ENCODE measurements at regions not wholly inside any gene's neighbourhood (a gene's known extent, or its start where the extent isn't known, plus 50 kb on each side); places are given as distances from the start of the nearest gene placed in this dataset.
"Not testable (repeated sequence)": the region's sequence is repeated elsewhere in the genome, so short reads cannot be mapped to it uniquely, and the experiment has no call there.

DNA sequence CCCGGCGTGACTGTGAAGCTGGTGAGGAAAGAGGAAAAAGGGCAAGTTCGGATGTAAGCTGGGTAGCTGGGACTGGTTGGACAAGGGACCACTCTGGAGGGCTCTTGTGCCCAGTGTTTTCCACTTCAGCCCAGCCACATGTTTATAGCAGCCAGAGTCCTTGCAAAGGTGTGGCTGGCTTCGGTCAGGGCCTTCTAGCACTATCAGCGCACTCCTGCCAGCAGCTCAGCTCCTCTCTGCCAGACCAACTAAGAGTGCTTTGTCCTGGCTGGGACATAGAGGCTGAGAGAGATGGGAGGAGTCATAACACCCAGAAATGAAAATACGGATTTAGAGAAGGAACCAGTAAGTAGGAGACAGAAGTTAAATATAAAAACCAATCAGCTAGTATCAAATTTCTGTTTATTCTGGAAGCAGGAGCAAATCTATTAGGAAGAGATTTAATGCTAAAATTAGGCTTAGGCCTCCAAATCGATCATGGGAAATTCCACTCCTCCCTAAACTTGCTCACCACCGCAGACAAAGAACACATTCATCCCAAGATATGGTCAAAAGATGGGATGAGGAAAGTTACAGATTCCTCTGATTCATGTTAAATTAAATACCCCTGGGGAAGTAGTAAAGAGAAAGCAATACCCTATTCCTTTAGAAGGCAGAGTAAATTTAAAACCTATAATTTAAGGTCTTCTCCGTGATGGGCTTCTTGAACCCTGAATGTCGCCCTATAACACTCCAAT is 135.0 kb downstream of the RALA start:
- no peak overlapping the region for H3K4me3 ChIP-seq (ENCODE audit: low read depth, low read length)
- H3K36me3 ChIP-seq (replicated peaks) = no peaks in the 10 kb centered on the region
- DNase-seq = no peak
- in situ Hi-C loops (cut with HindIII; ENCODE audit: low pct_ligation_motif_present, low sequenced_read_pairs) = no loop called here
- no peak overlapping the region for H3K27ac ChIP-seq
- TF ChIP-seq, protein P1, sequence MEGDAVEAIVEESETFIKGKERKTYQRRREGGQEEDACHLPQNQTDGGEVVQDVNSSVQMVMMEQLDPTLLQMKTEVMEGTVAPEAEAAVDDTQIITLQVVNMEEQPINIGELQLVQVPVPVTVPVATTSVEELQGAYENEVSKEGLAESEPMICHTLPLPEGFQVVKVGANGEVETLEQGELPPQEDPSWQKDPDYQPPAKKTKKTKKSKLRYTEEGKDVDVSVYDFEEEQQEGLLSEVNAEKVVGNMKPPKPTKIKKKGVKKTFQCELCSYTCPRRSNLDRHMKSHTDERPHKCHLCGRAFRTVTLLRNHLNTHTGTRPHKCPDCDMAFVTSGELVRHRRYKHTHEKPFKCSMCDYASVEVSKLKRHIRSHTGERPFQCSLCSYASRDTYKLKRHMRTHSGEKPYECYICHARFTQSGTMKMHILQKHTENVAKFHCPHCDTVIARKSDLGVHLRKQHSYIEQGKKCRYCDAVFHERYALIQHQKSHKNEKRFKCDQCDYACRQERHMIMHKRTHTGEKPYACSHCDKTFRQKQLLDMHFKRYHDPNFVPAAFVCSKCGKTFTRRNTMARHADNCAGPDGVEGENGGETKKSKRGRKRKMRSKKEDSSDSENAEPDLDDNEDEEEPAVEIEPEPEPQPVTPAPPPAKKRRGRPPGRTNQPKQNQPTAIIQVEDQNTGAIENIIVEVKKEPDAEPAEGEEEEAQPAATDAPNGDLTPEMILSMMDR (IDR thresholded peaks at IDR 0.05; ENCODE audit: low read depth, low read length, missing control alignments) = no peak
- H3K27me3 ChIP-seq (replicated peaks) = no peaks in the 10 kb centered on the region

DNA sequence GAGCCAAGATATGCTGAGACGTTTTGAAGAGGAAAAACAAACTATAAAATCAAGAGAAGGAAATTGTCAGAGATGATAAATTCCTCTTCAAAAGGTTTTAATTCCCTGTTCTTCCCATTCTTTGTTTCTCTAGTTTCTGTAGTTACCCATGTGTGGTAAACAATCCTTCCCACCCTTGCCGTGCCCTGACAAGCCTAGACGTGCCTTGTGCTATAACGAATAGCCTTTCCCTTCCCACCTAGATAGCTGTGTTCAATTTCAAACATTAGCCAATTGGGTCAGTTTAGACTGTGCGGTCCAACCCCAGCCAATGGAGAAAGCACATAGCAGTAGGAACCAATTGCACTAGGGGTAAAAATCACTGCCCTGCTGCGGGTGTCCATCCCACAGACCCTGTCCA is 138.1 kb downstream of the RALA start:
- TF ChIP-seq, protein P1 (IDR thresholded peaks at IDR 0.05; ENCODE audit: low read depth, low read length, missing control alignments) = no peak
- H3K36me3 ChIP-seq (replicated peaks) = no peaks in the 10 kb centered on the region
- in situ Hi-C loops (cut with HindIII; ENCODE audit: low pct_ligation_motif_present, low sequenced_read_pairs) = no loop called here
- no peak for DNase-seq
- no peaks in the 10 kb centered on the region for H3K27me3 ChIP-seq (replicated peaks)
- no peak overlapping the region for H3K4me3 ChIP-seq (ENCODE audit: low read depth, low read length)
- no peak overlapping the region for H3K27ac ChIP-seq

DNA sequence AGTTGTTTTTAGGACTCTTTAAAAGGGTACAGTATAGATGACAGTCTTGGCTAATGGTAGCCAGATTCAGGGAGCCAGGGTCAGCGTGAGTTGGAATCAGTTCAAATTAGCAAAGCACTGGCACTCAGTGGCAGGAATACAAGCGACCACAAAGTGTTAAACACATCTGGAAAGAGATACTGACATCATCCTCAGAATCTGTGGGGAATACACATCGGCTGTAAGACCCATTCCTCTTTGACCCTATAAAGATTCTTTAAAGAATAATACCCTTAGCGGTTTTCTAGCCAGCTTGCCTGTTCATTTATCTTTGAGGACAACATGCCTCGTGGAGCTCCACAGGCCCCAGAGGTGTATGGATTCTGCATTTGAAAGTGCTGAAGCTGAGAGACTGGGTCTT is 139.1 kb downstream of the RALA start:
- DNase-seq; H3K36me3 ChIP-seq (replicated peaks); in situ Hi-C loops (cut with HindIII; ENCODE audit: low pct_ligation_motif_present, low sequenced_read_pairs); H3K4me3 ChIP-seq (ENCODE audit: low read depth, low read length); H3K27me3 ChIP-seq (replicated peaks); H3K27ac ChIP-seq: not testable (repeated sequence)

DNA sequence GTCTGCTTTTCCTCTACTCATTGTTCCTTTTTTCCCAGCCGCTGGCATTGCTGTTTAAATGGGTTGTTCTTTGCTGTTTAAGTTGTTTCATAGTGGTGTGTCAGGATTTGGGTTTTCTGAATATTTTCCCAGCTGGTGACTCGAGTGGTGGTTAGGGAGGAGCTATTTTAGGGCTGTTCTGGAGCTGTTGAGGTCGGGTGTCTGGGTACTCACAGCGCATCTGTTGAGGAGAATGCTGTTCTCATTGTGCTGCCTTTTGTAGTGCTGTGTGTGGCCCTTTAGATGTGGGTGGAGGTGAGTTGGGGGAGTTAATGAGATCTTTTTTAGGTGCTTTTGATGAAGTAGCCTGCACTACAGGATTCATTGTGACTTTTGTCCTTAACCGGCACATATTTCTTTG is 139.5 kb downstream of the RALA start:
- H3K27ac ChIP-seq = not testable (repeated sequence)

DNA sequence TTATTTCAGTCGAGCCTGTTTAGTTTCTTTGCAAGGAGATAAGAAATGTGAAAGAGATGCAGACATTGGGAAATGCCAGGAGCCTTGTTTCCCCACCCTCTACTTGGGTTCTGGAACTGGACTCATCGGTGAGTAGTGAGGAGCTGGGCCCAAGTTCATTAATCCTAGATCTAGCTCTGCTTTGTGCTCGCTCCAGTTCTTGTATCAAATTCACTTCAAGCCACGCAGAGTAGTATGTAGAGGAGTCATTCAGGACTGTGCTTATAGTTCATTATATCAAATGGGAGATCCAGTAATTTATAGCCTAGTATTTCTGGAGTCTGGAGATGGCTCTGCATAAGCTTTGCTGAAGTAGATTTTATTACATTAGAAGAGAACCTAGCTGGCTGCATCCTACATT is 142.5 kb downstream of the RALA start:
- H3K4me3 ChIP-seq (ENCODE audit: low read depth, low read length); H3K36me3 ChIP-seq (replicated peaks); DNase-seq; in situ Hi-C loops (cut with HindIII; ENCODE audit: low pct_ligation_motif_present, low sequenced_read_pairs); H3K27ac ChIP-seq; H3K27me3 ChIP-seq (replicated peaks): not testable (repeated sequence)

More for the DNA sequence above, 139.5 kb downstream of the RALA start:
- H3K4me3 ChIP-seq (ENCODE audit: low read depth, low read length); in situ Hi-C loops (cut with HindIII; ENCODE audit: low pct_ligation_motif_present, low sequenced_read_pairs); H3K36me3 ChIP-seq (replicated peaks); H3K27me3 ChIP-seq (replicated peaks); DNase-seq: not testable (repeated sequence)

DNA sequence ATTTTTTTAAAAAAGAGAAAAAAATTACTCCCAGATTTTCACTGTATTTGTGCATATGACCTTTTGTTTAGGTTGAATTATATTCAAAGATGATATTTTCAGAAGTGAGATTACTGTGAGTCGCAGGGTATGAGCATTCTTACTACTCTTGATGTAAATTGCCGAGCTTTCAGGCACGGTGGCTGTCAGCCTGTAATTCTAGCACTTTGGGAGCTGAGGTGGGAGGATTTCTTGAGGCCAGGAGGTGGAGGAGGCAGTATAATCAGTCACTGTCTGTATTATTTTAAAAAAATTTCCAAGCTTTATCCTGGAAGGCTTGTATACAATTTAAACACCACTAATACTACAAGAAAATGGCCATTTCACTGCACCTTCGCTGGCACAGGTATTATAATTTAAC is 145.1 kb downstream of the RALA start:
- in situ Hi-C loops (cut with HindIII; ENCODE audit: low pct_ligation_motif_present, low sequenced_read_pairs); H3K4me3 ChIP-seq (ENCODE audit: low read depth, low read length); H3K27ac ChIP-seq; H3K36me3 ChIP-seq (replicated peaks); DNase-seq; H3K27me3 ChIP-seq (replicated peaks): not testable (repeated sequence)

DNA sequence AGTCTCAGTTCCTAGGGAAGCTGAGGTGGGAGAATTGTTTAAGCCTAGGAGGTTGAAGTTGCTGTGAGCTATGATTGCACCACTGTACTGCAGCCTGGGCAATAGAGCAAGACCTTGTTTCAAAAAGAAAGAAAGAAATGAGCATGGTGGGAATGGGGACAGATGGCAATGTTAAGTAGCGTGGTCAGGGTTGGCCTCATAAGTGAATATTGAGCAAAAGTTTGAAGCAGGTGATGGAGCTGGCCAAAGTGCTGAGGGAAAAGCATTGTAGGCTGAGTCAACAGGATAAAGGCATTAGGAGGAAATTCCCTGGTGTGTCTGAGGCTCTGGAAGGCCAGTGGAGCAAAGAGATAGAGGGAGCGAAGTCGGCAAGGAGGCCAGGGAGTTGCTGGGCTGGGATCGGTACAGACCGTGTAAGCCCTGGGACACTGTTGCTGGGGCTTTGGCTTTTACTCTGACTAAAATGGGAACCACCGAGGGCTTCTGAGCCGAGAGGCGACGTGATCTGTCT is 151.0 kb downstream of the RALA start:
- H3K27ac ChIP-seq; H3K36me3 ChIP-seq (replicated peaks); H3K4me3 ChIP-seq (ENCODE audit: low read depth, low read length); H3K27me3 ChIP-seq (replicated peaks); DNase-seq; in situ Hi-C loops (cut with HindIII; ENCODE audit: low pct_ligation_motif_present, low sequenced_read_pairs): not testable (repeated sequence)

DNA sequence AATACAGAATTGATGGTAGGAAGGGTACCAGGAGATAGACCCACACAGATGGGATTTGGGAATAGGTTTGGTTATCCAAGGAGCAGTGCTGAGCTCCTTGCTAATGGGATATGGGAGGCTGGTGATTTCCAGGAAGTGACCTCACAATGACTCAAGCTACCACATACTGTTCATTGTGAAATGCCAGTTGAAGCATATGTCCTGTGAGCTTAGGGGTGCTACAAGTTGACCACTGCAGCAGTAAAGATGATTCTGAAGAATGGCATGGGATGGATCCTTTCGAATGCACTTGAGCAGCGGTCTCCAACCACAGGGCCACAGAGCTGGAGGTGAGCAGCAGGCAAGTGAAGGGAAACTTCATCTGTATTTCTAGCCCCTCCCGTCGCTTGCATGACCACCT is 158.2 kb downstream of the RALA start:
- H3K27ac ChIP-seq; H3K36me3 ChIP-seq (replicated peaks); H3K27me3 ChIP-seq (replicated peaks); in situ Hi-C loops (cut with HindIII; ENCODE audit: low pct_ligation_motif_present, low sequenced_read_pairs); H3K4me3 ChIP-seq (ENCODE audit: low read depth, low read length): not testable (repeated sequence)
- DNase-seq = peak; percentile 31

DNA sequence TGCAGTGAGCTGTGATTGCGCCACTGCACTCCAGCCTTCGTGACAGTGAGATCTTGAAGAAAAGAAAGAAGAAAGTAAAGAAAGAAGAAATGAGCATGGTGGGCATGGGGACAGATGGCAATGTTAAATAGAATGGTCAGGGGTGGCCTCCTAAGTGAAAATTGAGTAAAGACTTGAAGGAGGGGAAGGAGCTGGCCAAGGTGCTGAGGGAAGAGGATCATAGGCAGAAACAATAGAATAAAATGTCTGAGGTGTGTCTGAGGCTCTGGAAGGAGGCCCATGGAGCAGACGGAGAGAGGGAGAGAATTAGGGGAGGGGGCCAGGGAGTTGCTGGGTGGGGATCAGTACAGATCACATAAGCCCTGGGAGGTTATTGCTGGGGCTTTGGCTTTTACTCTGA is 163.1 kb downstream of the RALA start:
- H3K4me3 ChIP-seq (ENCODE audit: low read depth, low read length); H3K36me3 ChIP-seq (replicated peaks); H3K27me3 ChIP-seq (replicated peaks); in situ Hi-C loops (cut with HindIII; ENCODE audit: low pct_ligation_motif_present, low sequenced_read_pairs); H3K27ac ChIP-seq: not testable (repeated sequence)
- DNase-seq = peak; percentile 13

DNA sequence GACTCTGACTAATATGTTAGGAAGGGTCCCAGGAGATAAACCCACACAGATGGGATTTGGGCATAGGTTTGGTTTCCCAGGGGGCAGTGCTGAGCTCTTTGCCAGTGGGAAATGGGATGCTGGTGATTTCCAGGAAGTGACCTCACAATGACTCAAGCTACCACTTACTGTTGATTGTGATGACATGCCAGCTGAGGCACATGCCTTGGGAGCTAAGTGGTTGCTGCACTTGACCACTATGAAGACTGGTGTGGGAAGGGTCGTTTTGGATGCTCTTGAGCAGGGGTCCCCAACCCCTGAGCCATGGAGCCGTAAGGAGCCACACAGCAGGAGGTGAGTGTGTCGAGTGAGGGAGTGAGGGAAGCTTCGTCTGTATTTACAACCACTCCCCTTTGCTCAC is 159.0 kb upstream of the CDK13 start:
- H3K27ac ChIP-seq; H3K4me3 ChIP-seq (ENCODE audit: low read depth, low read length); in situ Hi-C loops (cut with HindIII; ENCODE audit: low pct_ligation_motif_present, low sequenced_read_pairs); H3K36me3 ChIP-seq (replicated peaks); H3K27me3 ChIP-seq (replicated peaks): not testable (repeated sequence)
- peak; percentile 16 for DNase-seq

DNA sequence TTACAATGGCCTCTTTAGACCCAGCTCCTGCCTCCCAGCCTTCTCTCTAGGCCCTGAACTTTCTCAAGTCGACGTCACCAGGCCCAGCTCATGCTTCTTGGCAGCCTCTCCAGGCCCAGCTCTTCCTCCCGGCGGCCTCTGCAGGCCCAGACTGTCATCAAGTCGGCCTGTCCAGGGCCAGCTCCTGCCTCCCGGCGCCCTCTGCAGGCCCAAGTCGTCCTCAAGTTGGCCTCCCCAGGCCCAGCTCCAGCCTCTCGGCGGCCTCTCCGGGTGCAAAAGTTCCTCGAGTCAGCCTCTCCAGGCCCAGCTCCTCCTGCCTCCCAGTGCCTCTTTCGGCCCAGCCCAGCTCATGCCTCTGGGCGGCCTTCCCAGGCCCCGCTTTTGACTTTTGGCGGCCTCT is 158.1 kb upstream of the CDK13 start:
- H3K27me3 ChIP-seq (replicated peaks); H3K36me3 ChIP-seq (replicated peaks); H3K27ac ChIP-seq; DNase-seq; H3K4me3 ChIP-seq (ENCODE audit: low read depth, low read length); in situ Hi-C loops (cut with HindIII; ENCODE audit: low pct_ligation_motif_present, low sequenced_read_pairs): not testable (repeated sequence)

DNA sequence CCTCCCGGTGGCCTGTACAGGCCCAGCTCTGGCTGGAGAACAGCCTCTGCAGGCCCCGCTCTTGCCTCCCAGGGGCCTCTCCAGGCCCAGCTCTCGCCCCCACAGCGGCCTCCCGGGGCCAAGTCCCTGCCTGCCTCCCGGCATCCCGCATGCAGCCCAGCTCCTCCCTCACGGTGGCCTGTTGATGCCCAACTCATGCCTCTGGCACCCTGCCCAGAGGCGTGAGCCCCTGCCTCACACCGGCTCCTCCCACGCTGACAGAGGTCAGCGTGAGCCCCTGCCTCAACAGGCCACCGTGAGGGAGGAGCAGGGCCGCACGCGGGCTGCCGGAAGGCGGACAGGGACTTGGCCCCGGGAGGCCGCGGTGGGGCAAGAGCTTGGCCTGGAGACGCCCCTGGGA is 157.0 kb upstream of the CDK13 start:
- H3K27me3 ChIP-seq (replicated peaks); H3K36me3 ChIP-seq (replicated peaks); H3K4me3 ChIP-seq (ENCODE audit: low read depth, low read length); in situ Hi-C loops (cut with HindIII; ENCODE audit: low pct_ligation_motif_present, low sequenced_read_pairs); H3K27ac ChIP-seq; DNase-seq: not testable (repeated sequence)

DNA sequence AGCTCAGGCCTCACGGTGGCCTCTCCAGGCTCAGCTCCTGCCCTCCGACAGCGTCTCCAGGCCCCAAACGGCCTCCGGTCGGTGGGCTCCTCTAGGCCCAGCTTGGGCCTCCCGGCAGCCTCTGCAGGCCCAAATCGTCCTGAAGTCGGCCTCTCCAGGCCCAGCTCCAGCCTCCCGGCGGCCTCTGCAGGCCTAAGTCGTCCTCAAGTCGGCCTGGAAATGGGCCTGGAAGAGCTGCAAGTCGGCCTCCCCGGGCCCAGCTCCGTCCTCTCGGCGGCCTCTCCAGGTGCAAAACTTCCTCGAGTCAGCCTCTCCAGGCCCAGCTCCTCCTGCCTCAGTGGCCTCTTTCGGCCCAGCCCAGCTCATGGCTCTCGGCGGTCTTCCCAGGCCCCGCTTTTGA is 156.2 kb upstream of the CDK13 start:
- H3K27me3 ChIP-seq (replicated peaks); in situ Hi-C loops (cut with HindIII; ENCODE audit: low pct_ligation_motif_present, low sequenced_read_pairs); DNase-seq: not testable (repeated sequence)

More for the DNA sequence above, 156.2 kb upstream of the CDK13 start:
- H3K27ac ChIP-seq; H3K36me3 ChIP-seq (replicated peaks); H3K4me3 ChIP-seq (ENCODE audit: low read depth, low read length): not testable (repeated sequence)

Data from brain microvascular endothelial cell (primary cell).